Epithelial cell of esophagus (primary cell): ENCODE measurements at regions not wholly inside any gene's neighbourhood (a gene's known extent, or its start where the extent isn't known, plus 50 kb on each side); places are given as distances from the start of the nearest gene placed in this dataset.

Source experiments
- DNase-seq: peaks from one replicate; pipeline ENCODE4 v3.0.0; 2010; ENCODE audit warnings: low read depth
- H3K4me3 ChIP-seq: 2 replicates; pipeline ENCODE4 v1.5.1; 2011; ENCODE audit warnings: mild to moderate bottlenecking, low read length, control low read depth
- TF ChIP-seq, protein P1 (sequence below): IDR thresholded peaks from 2 replicates; pipeline ENCODE4 v1.5.1; 2011; ENCODE audit warnings: low read depth, mild to moderate bottlenecking, low read length, control low read depth, inconsistent platforms; ENCODE audit not compliant: insufficient read depth; ENCODE audit errors: missing control alignments

DNA sequence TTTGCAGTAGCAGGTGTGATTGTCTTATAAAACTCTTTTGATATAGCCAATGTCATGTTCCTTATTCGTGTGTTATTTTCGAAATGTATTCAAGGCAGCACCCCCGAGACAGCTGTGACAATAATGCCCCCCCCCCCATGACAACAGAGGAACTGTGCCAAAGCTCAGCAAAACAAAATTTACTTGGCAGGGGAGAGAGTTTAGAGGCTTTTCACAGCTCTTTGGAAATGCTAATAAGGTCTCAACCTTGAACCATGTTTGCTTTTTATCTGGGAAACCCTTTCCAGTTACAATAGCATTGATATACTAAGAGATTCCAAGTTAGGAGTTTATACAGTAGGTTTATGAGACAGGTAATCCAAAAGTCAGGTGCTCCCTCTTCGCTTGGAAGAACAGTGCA lies 56.4 kb upstream of the USP44 start:
- H3K4me3 ChIP-seq = no peak overlapping the region
- no peak for DNase-seq
- TF ChIP-seq, protein P1, sequence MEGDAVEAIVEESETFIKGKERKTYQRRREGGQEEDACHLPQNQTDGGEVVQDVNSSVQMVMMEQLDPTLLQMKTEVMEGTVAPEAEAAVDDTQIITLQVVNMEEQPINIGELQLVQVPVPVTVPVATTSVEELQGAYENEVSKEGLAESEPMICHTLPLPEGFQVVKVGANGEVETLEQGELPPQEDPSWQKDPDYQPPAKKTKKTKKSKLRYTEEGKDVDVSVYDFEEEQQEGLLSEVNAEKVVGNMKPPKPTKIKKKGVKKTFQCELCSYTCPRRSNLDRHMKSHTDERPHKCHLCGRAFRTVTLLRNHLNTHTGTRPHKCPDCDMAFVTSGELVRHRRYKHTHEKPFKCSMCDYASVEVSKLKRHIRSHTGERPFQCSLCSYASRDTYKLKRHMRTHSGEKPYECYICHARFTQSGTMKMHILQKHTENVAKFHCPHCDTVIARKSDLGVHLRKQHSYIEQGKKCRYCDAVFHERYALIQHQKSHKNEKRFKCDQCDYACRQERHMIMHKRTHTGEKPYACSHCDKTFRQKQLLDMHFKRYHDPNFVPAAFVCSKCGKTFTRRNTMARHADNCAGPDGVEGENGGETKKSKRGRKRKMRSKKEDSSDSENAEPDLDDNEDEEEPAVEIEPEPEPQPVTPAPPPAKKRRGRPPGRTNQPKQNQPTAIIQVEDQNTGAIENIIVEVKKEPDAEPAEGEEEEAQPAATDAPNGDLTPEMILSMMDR = no peak

DNA sequence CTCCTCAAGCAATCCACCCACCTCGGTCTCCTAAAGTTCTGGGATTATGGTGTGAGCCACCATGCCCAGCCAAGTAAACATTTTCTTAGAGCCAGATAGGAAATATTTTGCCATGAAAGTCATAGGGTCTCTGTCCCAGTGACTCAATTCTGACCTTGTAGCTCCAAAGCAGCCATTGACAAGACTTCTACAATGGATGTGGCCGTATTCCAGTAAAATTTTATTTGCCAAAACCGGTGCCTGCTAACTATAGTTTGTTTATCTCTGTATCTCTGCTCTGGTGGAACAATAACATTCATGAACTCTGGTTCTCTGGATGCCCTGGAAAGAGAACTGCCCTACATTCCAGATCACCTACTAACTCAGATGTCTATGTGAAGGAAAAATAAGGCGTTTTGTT lies 54.6 kb upstream of the USP44 start:
- TF ChIP-seq, protein P1 = no peak
- H3K4me3 ChIP-seq = no peak overlapping the region
- no peak for DNase-seq

DNA sequence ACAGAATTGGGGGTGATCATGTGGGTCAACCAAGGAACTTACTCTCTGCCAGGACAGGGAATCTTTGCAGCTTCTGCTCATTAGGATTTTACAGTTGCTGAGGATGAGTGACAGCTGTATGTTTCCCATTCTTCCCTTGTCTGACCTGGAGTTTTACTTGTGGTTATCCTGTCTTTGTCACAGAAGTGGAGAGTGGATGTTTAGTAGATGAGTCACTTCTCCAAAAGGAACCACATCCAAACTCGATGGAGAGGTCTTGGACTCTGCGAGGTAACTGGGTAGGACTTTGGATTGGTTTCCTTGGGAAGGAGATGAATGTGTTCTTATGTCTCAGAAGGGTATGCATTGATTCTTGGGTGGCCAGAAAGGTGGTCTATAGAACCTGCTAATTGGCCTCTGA lies 53.8 kb upstream of the USP44 start:
- TF ChIP-seq, protein P1 = no peak

DNA sequence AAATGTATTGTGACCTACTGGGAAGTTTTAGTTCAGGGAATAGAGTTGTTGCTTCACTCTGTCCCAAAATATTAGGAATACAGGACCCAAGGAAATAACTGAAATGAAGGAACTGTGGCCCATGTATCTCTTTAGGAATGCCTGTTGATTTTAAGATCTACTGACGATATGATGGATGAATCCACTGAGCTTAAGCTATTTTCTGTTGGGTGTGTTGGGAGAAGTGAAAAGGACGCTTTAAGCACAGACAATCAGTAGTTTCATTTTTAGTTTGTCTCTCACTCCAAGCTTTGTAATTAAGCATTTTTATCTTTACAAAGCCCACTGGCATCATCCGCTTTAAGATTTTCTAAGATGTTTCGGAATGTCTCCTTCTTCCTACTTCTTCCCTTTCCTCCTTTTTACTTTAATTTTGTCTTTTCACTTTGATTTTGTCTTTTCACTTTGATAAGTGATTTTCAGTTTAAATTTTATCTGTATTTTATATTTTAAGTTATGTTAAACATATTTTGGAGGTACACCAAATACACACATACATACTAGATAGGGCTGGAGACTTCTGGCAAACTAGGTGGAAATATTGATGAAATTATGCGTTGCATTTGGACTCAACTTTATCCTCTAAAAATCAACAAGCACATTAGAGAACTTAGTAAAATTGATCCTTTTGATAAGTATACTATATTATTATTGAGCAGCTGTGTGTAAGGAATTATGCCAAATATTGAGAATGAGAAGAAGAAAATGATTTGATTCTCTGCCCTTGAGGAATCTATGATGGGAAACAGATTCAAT lies 52.3 kb upstream of the USP44 start:
- TF ChIP-seq, protein P1 = no peak
- no peak for DNase-seq
- no peak overlapping the region for H3K4me3 ChIP-seq

More for the DNA sequence above, 53.8 kb upstream of the USP44 start:
- peak; percentile 58 for DNase-seq
- H3K4me3 ChIP-seq = no peak overlapping the region

DNA sequence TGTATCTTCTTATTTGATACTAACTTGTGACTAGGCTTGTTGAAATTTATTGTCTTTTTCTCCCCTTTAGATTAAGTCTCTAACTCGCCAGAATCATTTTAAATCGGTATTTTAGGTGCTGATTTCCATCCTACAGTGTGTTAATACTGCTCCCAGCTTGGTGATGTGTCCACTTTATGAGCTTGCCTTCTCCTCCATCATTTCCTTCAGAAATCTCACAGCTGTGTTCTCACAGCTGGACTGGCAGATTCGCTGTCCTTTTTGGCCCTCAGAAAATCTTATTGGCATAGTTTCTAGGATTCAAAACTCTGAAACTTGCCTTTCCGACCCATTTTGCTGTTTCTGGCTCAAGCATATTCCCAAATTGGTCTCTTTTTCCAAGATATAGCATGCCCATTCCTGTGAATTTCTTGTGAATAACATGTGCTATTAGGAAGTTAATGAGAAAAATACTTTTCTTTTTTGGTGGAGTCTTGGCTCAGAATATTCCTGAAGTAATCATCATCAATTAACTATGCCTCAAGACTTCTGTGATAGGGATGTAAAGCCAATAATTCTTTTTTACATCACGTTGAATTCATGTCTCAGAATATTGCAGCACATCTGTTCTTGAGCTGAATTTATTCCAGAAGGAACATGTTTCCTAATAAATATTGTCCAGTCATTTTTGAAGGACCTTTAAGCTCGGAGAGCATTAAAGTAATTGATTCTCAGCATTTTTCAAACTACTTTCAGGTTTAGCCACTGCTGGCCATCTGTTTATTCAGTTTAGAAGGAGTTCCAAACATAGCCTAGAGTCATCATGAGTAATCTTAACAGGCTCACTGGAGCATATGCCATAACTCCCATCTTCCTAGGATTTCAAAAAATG lies 50.0 kb upstream of the USP44 start:
- peak; percentile 45 for DNase-seq
- TF ChIP-seq, protein P1 = no peak
- no peak overlapping the region for H3K4me3 ChIP-seq
